ENCODE measurements at regions not wholly inside any gene's neighbourhood (a gene's known extent, or its start where the extent isn't known, plus 50 kb on each side); places are given as distances from the start of the nearest gene placed in this dataset.

DNA sequence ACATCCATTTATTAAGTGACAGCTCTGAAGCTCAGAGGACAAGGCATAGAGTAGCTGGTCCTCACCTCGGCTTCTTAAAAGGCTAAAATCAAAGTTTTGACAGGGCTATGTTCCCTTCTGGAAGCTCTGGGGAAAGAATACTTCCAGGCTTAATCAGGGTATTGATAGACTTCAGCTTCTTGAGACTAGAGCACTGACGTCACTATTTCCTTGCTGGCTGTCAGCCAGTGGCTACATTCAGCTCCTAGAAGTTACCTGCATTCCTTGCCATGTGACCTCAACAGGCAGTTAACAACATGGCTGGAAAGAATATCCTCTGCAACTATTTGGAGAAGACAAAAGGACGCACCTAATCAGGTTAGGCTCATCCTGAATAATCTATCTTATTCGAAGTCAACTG is 1144.8 kb downstream of the ADGRL3 start:
- TF ChIP-seq EZH2phosphoT487 (IDR thresholded peaks at IDR 0.05; ENCODE audit: low read length) = no peak
- TF ChIP-seq, protein P1, sequence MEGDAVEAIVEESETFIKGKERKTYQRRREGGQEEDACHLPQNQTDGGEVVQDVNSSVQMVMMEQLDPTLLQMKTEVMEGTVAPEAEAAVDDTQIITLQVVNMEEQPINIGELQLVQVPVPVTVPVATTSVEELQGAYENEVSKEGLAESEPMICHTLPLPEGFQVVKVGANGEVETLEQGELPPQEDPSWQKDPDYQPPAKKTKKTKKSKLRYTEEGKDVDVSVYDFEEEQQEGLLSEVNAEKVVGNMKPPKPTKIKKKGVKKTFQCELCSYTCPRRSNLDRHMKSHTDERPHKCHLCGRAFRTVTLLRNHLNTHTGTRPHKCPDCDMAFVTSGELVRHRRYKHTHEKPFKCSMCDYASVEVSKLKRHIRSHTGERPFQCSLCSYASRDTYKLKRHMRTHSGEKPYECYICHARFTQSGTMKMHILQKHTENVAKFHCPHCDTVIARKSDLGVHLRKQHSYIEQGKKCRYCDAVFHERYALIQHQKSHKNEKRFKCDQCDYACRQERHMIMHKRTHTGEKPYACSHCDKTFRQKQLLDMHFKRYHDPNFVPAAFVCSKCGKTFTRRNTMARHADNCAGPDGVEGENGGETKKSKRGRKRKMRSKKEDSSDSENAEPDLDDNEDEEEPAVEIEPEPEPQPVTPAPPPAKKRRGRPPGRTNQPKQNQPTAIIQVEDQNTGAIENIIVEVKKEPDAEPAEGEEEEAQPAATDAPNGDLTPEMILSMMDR (IDR thresholded peaks at IDR 0.05; ENCODE audit: low read length) = no peak
